Neural cell (in vitro differentiated cells): ENCODE measurements at regions not wholly inside any gene's neighbourhood (a gene's known extent, or its start where the extent isn't known, plus 50 kb on each side); places are given as distances from the start of the nearest gene placed in this dataset.

Experiments
- H2AFZ ChIP-seq: fragments of 200-600, 300-800 bp; sonication (generic), shearing (Covaris generic); 2 replicates; pipeline ENCODE4 v1.6.0; 2014; ENCODE audit warnings: low read depth, mild to moderate bottlenecking, antibody characterized with exemption, low read length, moderate library complexity
- H3F3A ChIP-seq: fragments of 200-600 bp; shearing (Covaris generic); 2 replicates; pipeline ENCODE4 v1.6.1; 2016; ENCODE audit warnings: mild to moderate bottlenecking, moderate library complexity, mixed read lengths, antibody characterized with exemption, low read length; ENCODE audit not compliant: insufficient read depth, poor library complexity, severe bottlenecking
- H3K27ac ChIP-seq: fragments of 200-600, 300-800 bp; sonication (generic), shearing (Covaris generic); 2 replicates; pipeline ENCODE4 v1.5.1; 2014; ENCODE audit warnings: mild to moderate bottlenecking, low read length, moderate library complexity
- H3K27me3 ChIP-seq: fragments of 300-800, 200-600 bp; sonication (generic), shearing (Covaris generic); 2 replicates; pipeline ENCODE4 v1.6.0; 2014; ENCODE audit warnings: mild to moderate bottlenecking, low read depth, low read length, moderate library complexity; ENCODE audit not compliant: insufficient read depth
- H3K36me3 ChIP-seq: fragments of 300-800, 200-600 bp; sonication (generic), shearing (Covaris generic); 2 replicates; pipeline ENCODE4 v1.5.1; 2014; ENCODE audit warnings: mild to moderate bottlenecking, antibody characterized with exemption, low read length, moderate library complexity; ENCODE audit not compliant: insufficient read depth
- H3K4me2 ChIP-seq: fragments of 300-800, 200-600 bp; sonication (generic), shearing (Covaris generic); 2 replicates; pipeline ENCODE4 v1.6.0; 2014; ENCODE audit warnings: mild to moderate bottlenecking, low read length
- H3K4me3 ChIP-seq: fragments of 300-800, 200-600 bp; sonication (generic), shearing (Covaris generic); 2 replicates; pipeline ENCODE4 v1.5.1; 2014; ENCODE audit warnings: mild to moderate bottlenecking, low read length, moderate library complexity
- H3K79me2 ChIP-seq: fragments of 200-600 bp; shearing (Covaris generic); replicated peaks from 2 replicates; pipeline ENCODE4 v1.6.0; 2014; ENCODE audit warnings: mild to moderate bottlenecking, low read length, moderate library complexity; ENCODE audit not compliant: insufficient read depth
- H3K9ac ChIP-seq: fragments of 300-800, 200-600 bp; sonication (generic), shearing (Covaris generic); 2 replicates; pipeline ENCODE4 v1.6.1; 2016; ENCODE audit warnings: mild to moderate bottlenecking, low read length, mixed read lengths
- H3K9me2 ChIP-seq: fragments of 200-600 bp; shearing (Covaris generic); 2 replicates; pipeline ENCODE4 v1.6.1; 2016; ENCODE audit warnings: mild to moderate bottlenecking, low read length, mixed read lengths; ENCODE audit not compliant: insufficient read depth
- H3K9me3 ChIP-seq: fragments of 200-600, 300-800 bp; sonication (generic), shearing (Covaris generic); 2 replicates; pipeline ENCODE4 v1.6.1; 2016; ENCODE audit warnings: mild to moderate bottlenecking, mixed run types, low read length, moderate library complexity, mixed read lengths
- H4K20me1 ChIP-seq: fragments of 200-600 bp; shearing (Covaris generic); 2 replicates; pipeline ENCODE4 v1.6.1; 2016; ENCODE audit warnings: mild to moderate bottlenecking, mixed run types; ENCODE audit not compliant: insufficient read depth
- CTCF ChIP-seq: fragments of 450-650 bp; IDR thresholded peaks from 2 replicates; pipeline ENCODE4 v1.5.1; 2014; ENCODE audit warnings: antibody characterized with exemption, mild to moderate bottlenecking, moderate library complexity; ENCODE audit not compliant: poor library complexity, severe bottlenecking
- EP300 ChIP-seq: fragments of 450-650 bp; conservative IDR thresholded peaks from 2 replicates; pipeline ENCODE4 v1.6.1; 2014; ENCODE audit warnings: antibody characterized with exemption, mild to moderate bottlenecking, moderate library complexity; ENCODE audit not compliant: poor library complexity, severe bottlenecking
- EZH2 ChIP-seq: fragments of 200-600, 300-800 bp; shearing (Covaris generic), sonication (generic); IDR thresholded peaks from 2 replicates; pipeline ENCODE4 v1.6.1; 2014; ENCODE audit warnings: antibody characterized with exemption, low read length, borderline replicate concordance, mild to moderate bottlenecking; ENCODE audit not compliant: insufficient read depth, poor library complexity, severe bottlenecking
- MXI1 ChIP-seq: fragments of 450-650 bp; conservative IDR thresholded peaks from 2 replicates; pipeline ENCODE4 v1.6.1; 2014; ENCODE audit warnings: antibody characterized with exemption, mild to moderate bottlenecking; ENCODE audit not compliant: poor library complexity, severe bottlenecking
- RAD21 ChIP-seq: fragments of 450-650 bp; conservative IDR thresholded peaks from 2 replicates; pipeline ENCODE4 v1.6.1; 2014; ENCODE audit warnings: antibody characterized with exemption, mild to moderate bottlenecking, moderate library complexity
- REST ChIP-seq: IDR thresholded peaks from 2 replicates; pipeline ENCODE4 v1.6.1; 2012; ENCODE audit warnings: borderline replicate concordance
- SMC3 ChIP-seq: fragments of 450-650 bp; conservative IDR thresholded peaks from 2 replicates; pipeline ENCODE4 v1.6.1; 2014; ENCODE audit warnings: antibody characterized with exemption, mild to moderate bottlenecking, moderate library complexity; ENCODE audit not compliant: poor library complexity
- TAF1 ChIP-seq: IDR thresholded peaks from 2 replicates; pipeline ENCODE4 v1.6.1; 2012; ENCODE audit warnings: low read depth

- TF ChIP-seq RAD21: no peak
- TF ChIP-seq REST: no peak
- no peak for TF ChIP-seq CTCF
- TF ChIP-seq SMC3: no peak
- no peak for TF ChIP-seq TAF1
- H3F3A ChIP-seq: no peaks in the 10 kb centered on the region
- no peaks in the 10 kb centered on the region for H3K9me3 ChIP-seq
- no peak overlapping the region for H3K4me2 ChIP-seq
- no peaks in the 10 kb centered on the region for H3K36me3 ChIP-seq
- H3K27ac ChIP-seq: no peak overlapping the region
- H3K79me2 ChIP-seq: no peaks in the 10 kb centered on the region
- H4K20me1 ChIP-seq: no peaks in the 10 kb centered on the region
- H3K9ac ChIP-seq: no peak overlapping the region
- H3K9me2 ChIP-seq: no peaks in the 10 kb centered on the region
- no peaks in the 10 kb centered on the region for H3K27me3 ChIP-seq
- no peak overlapping the region for H2AFZ ChIP-seq
- H3K4me3 ChIP-seq: no peak overlapping the region
Observed at GRCh38 chr13:99717959-99718674, 216.8 kb downstream of the TM9SF2 start.

- H3K9me3 ChIP-seq: no peaks in the 10 kb centered on the region
- H3K36me3 ChIP-seq: no peaks in the 10 kb centered on the region
- no peak overlapping the region for H3K9ac ChIP-seq
- no peak for TF ChIP-seq TAF1
- no peak for TF ChIP-seq EZH2
- TF ChIP-seq EP300: no peak
- TF ChIP-seq SMC3: no peak
- TF ChIP-seq REST: no peak
- TF ChIP-seq CTCF: no peak
- no peak for TF ChIP-seq MXI1
- no peaks in the 10 kb centered on the region for H4K20me1 ChIP-seq
- H2AFZ ChIP-seq: no peak overlapping the region
- H3F3A ChIP-seq: no peaks in the 10 kb centered on the region
- no peaks in the 10 kb centered on the region for H3K27me3 ChIP-seq
- no peaks in the 10 kb centered on the region for H3K79me2 ChIP-seq
- no peaks in the 10 kb centered on the region for H3K9me2 ChIP-seq
- H3K27ac ChIP-seq: no peak overlapping the region
- no peak overlapping the region for H3K4me3 ChIP-seq
- H3K4me2 ChIP-seq: no peak overlapping the region
Observed at GRCh38 chr13:99709134-99709533, 207.9 kb downstream of the TM9SF2 start.
